PC-9 (cell line): ENCODE measurements at regions not wholly inside any gene's neighbourhood (a gene's known extent, or its start where the extent isn't known, plus 50 kb on each side); places are given as distances from the start of the nearest gene placed in this dataset.

Experiments used
- BruUV-seq: library from RNA; stranded (reverse); fragments of 400-500 nt; replicated peaks from 2 replicates; lab custom pipeline; 2021; lab: Mats Ljungman, UMichigan
- CTCF ChIA-PET: fragments of 300-600 bp; sonication (Branson Sonifier 250); formaldehyde crosslinking; loops from one replicate; lab custom pipeline; 2022; ENCODE audit warnings: antibody characterized with exemption; lab: Charles Lee
- POLR2A ChIA-PET: fragments of 300-600 bp; sonication (Branson Sonifier 250); formaldehyde crosslinking; loops from one replicate; lab custom pipeline; 2022; ENCODE audit warnings: antibody characterized with exemption; ENCODE audit not compliant: unreplicated experiment; lab: Charles Lee
- DNase-seq, 2 experiments: peaks; one replicate each; pipeline versions ENCODE4 v3.0.0 to v3.0.0-alpha.2; 2015 to 2022; ENCODE audit warnings: mixed read lengths in 1 of 2
- H2AFZ ChIP-seq: fragments of 200-600 bp; sonication (generic); 2 replicates; pipeline ENCODE4 v1.8.1; 2017; ENCODE audit warnings: antibody characterized with exemption
- H3F3A ChIP-seq: fragments of 200-600 bp; sonication (generic); 2 replicates; pipeline ENCODE4 v1.8.1; 2017; ENCODE audit warnings: antibody characterized with exemption, mild to moderate bottlenecking, low read depth; ENCODE audit not compliant: insufficient read depth
- H3K27ac ChIP-seq: fragments of 200-600 bp; sonication (generic); 2 replicates; pipeline ENCODE4 v1.6.1; 2016; ENCODE audit warnings: mixed run types
- H3K27me3 ChIP-seq: fragments of 200-600 bp; sonication (generic); 2 replicates; pipeline ENCODE4 v1.6.1; 2016; ENCODE audit warnings: low read depth, mixed run types; ENCODE audit not compliant: insufficient read depth
- H3K36me3 ChIP-seq: fragments of 200-600 bp; sonication (generic); 2 replicates; pipeline ENCODE4 v1.6.1; 2016; ENCODE audit warnings: low read depth, mixed run types
- H3K4me1 ChIP-seq: fragments of 200-600 bp; sonication (generic); replicated peaks from 2 replicates; pipeline ENCODE4 v1.6.1; 2016; ENCODE audit warnings: mixed run types; ENCODE audit not compliant: insufficient read depth
- H3K4me2 ChIP-seq: fragments of 200-600 bp; sonication (generic); 2 replicates; pipeline ENCODE4 v1.6.1; 2017; ENCODE audit warnings: mixed run types
- H3K4me3 ChIP-seq: fragments of 200-600 bp; sonication (generic); 2 replicates; pipeline ENCODE4 v1.6.1; 2016; ENCODE audit warnings: mixed run types
- H3K79me2 ChIP-seq: fragments of 200-600 bp; sonication (generic); 2 replicates; pipeline ENCODE4 v1.6.1; 2017; ENCODE audit warnings: low read depth, mixed run types
- H3K9me2 ChIP-seq: fragments of 200-600 bp; sonication (generic); 2 replicates; pipeline ENCODE4 v1.8.1; 2017; ENCODE audit warnings: mild to moderate bottlenecking; ENCODE audit not compliant: insufficient read depth
- H3K9me3 ChIP-seq: fragments of 200-600 bp; sonication (generic); 2 replicates; pipeline ENCODE4 v1.8.1; 2016; ENCODE audit warnings: low read depth; ENCODE audit not compliant: insufficient read depth
- H4K20me1 ChIP-seq: fragments of 200-600 bp; sonication (generic); 2 replicates; pipeline ENCODE4 v1.8.1; 2017; ENCODE audit not compliant: insufficient read depth
- CTCF ChIP-seq: fragments of 200-600 bp; sonication (generic); conservative IDR thresholded peaks from 2 replicates; pipeline ENCODE4 v1.6.1; 2017; ENCODE audit warnings: mixed run types, antibody characterized with exemption, mild to moderate bottlenecking, moderate library complexity
- EZH2 ChIP-seq: fragments of 200-600 bp; sonication (generic); IDR thresholded peaks from 2 replicates; pipeline ENCODE4 v1.8.0; 2017; ENCODE audit warnings: antibody characterized with exemption, low read depth
- intact Hi-C: fragments of 100-400 bp; cut with micrococcal nuclease; formaldehyde crosslinking; loops from one replicate; pipeline ENCODE4 v1.10.0; 2022; ENCODE audit not compliant: unreplicated experiment

- TF ChIP-seq CTCF (no peak), EZH2 (no peak)
- CTCF ChIA-PET, result no interaction called here
- Histone ChIP-seq H3K4me1 (no peaks in the 10 kb centered on the region), H3K9me3 (no peaks in the 10 kb centered on the region), H2AFZ (no peak overlapping the region), H3K9me2 (no peaks in the 10 kb centered on the region), H4K20me1 (no peaks in the 10 kb centered on the region), H3K36me3 (no peaks in the 10 kb centered on the region), H3F3A (no peaks in the 10 kb centered on the region), H3K4me3 (no peak overlapping the region), H3K27ac (no peak overlapping the region), H3K27me3 (no peaks in the 10 kb centered on the region), H3K4me2 (no peak overlapping the region), H3K79me2 (no peaks in the 10 kb centered on the region)
- no TSS peak for BruUV-seq
- POLR2A ChIA-PET, result no interaction called here
- intact Hi-C loops, result no loop called here
- no peak for DNase-seq
These were observed 125.6 kb upstream of the TBX20 start for GRCh38 chr7:35379481-35379880.

GRCh38 chr7:35375516-35375915 lies 121.6 kb upstream of the TBX20 start:
- POLR2A ChIA-PET, result no interaction called here
- Histone ChIP-seq H3K27me3 (no peaks in the 10 kb centered on the region), H3K9me3 (no peaks in the 10 kb centered on the region), H3K36me3 (no peaks in the 10 kb centered on the region), H2AFZ (no peak overlapping the region), H3K9me2 (no peaks in the 10 kb centered on the region), H3K4me3 (no peak overlapping the region), H3K4me1 (no peaks in the 10 kb centered on the region), H4K20me1 (no peaks in the 10 kb centered on the region), H3K27ac (no peak overlapping the region), H3K4me2 (no peak overlapping the region), H3F3A (no peaks in the 10 kb centered on the region), H3K79me2 (no peaks in the 10 kb centered on the region)
- intact Hi-C loops, result no loop called here
- TF ChIP-seq CTCF (no peak), EZH2 (no peak)
- CTCF ChIA-PET, result no interaction called here
- no TSS peak for BruUV-seq
- no peak for DNase-seq

- no TSS peak for BruUV-seq
- Histone ChIP-seq H3K9me2 (no peaks in the 10 kb centered on the region), H3K79me2 (no peaks in the 10 kb centered on the region), H2AFZ (no peak overlapping the region), H3K27ac (no peak overlapping the region), H3F3A (no peaks in the 10 kb centered on the region), H3K27me3 (no peaks in the 10 kb centered on the region), H3K4me3 (no peak overlapping the region), H4K20me1 (no peaks in the 10 kb centered on the region), H3K36me3 (no peaks in the 10 kb centered on the region), H3K4me2 (no peak overlapping the region), H3K9me3 (no peaks in the 10 kb centered on the region), H3K4me1 (no peaks in the 10 kb centered on the region)
- intact Hi-C loops, result no loop called here
- POLR2A ChIA-PET, result interaction anchor here (0.6 kb wide), 1 partner anchor 477 kb away, joined by 3 read pairs; no protein-coding TSS in a partner anchor
- no peak for DNase-seq
- TF ChIP-seq EZH2, result no peak
- TF ChIP-seq CTCF, result no peak
- CTCF ChIA-PET, result no interaction called here
These were observed 121.0 kb upstream of the TBX20 start for GRCh38 chr7:35374858-35375257.
